H1 (cell line): ENCODE measurements at regions not wholly inside any gene's neighbourhood (a gene's known extent, or its start where the extent isn't known, plus 50 kb on each side); places are given as distances from the start of the nearest gene placed in this dataset.
A peak's percentile ranks its signal among the peaks of the same experiment; 100 is the strongest.

Experiments used
- CTCF ChIA-PET: fragments of 300-600 bp; sonication (Branson Sonifier 250); formaldehyde crosslinking; loops from one replicate; lab custom pipeline; 2021; ENCODE audit not compliant: partially characterized antibody; lab: Charles Lee
- POLR2A ChIA-PET: fragments of 300-600 bp; sonication (Branson Sonifier 250); formaldehyde crosslinking; loops from one replicate; lab custom pipeline; 2021; ENCODE audit warnings: inconsistent platforms; ENCODE audit not compliant: partially characterized antibody; lab: Charles Lee
- DNase-seq, 2 experiments: peaks; one replicate each; pipeline versions ENCODE4 v3.0.0 to v3.0.0-alpha.2; 2010 to 2022; ENCODE audit warnings: low spot score in 2 of 2, low read depth in 1 of 2, mixed read lengths in 1 of 2
- FAIRE-seq: peaks from 2 replicates; lab custom pipeline; 2011; peaks lifted over from hg19 to GRCh38; lab: Jason Lieb, UNC
- H2AFZ ChIP-seq: 2 replicates; pipeline ENCODE4 v1.8.1; 2012; ENCODE audit warnings: low read length, inconsistent platforms
- H2AK5ac ChIP-seq: 2 replicates; pipeline ENCODE4 v1.6.1; 2013; ENCODE audit warnings: low read depth, low read length
- H2BK120ac ChIP-seq: replicated peaks from 2 replicates; pipeline ENCODE3; 2013; ENCODE audit warnings: low read depth, low read length, inconsistent platforms
- H2BK12ac ChIP-seq: 2 replicates; pipeline ENCODE4 v1.6.1; 2013; ENCODE audit warnings: low read depth, low read length
- H2BK15ac ChIP-seq: 2 replicates; pipeline ENCODE4 v1.6.1; 2013; ENCODE audit warnings: low read length
- H2BK20ac ChIP-seq: 2 replicates; pipeline ENCODE4 v1.6.1; 2013; ENCODE audit warnings: low read length
- H2BK5ac ChIP-seq: 2 replicates; pipeline ENCODE4 v1.6.1; 2013; ENCODE audit warnings: low read depth, low read length
- H3K14ac ChIP-seq: 2 replicates; pipeline ENCODE4 v1.6.1; 2013; ENCODE audit warnings: inconsistent platforms; ENCODE audit not compliant: insufficient read length
- H3K18ac ChIP-seq: 2 replicates; pipeline ENCODE4 v1.6.1; 2013; ENCODE audit warnings: low read length; ENCODE audit errors: extremely low read depth
- H3K23ac ChIP-seq: 2 replicates; pipeline ENCODE4 v1.6.1; 2013; ENCODE audit warnings: inconsistent platforms; ENCODE audit not compliant: insufficient read length
- H3K23me2 ChIP-seq: 2 replicates; pipeline ENCODE4 v1.6.1; 2013; ENCODE audit warnings: low read depth, low read length
- H3K27ac ChIP-seq: 2 replicates; pipeline ENCODE4 v1.6.1; 2011; ENCODE audit warnings: low read depth, low read length, inconsistent platforms
- H3K27me3 ChIP-seq, 4 experiments: replicated peaks in 1 of 4; 1 replicate in 1 of 4; 2 replicates in 3 of 4; pipeline versions ENCODE4 v1.6.1 to v1.8.1; 2011 to 2013; ENCODE audit warnings: low read length in 3 of 4, mild to moderate bottlenecking in 3 of 4, inconsistent platforms in 2 of 4, mixed read lengths in 2 of 4, moderate library complexity in 1 of 4; ENCODE audit not compliant: control insufficient read depth in 3 of 4, insufficient read depth in 3 of 4; ENCODE audit errors: extremely low read depth in 1 of 4
- H3K36me3 ChIP-seq, 4 experiments: 2 replicates each; pipeline versions ENCODE4 v1.6.1 to v1.8.1; 2011 to 2013; ENCODE audit warnings: mild to moderate bottlenecking in 4 of 4, low read length in 3 of 4, moderate library complexity in 2 of 4, control low read depth in 1 of 4, inconsistent platforms in 1 of 4; ENCODE audit not compliant: insufficient read depth in 4 of 4, control insufficient read depth in 2 of 4
- H3K4ac ChIP-seq: replicated peaks from 2 replicates; pipeline ENCODE3; 2013; ENCODE audit warnings: low read length, low read depth, mixed read lengths, inconsistent platforms; ENCODE audit not compliant: insufficient read length
- H3K4me1 ChIP-seq, 4 experiments: replicated peaks in 1 of 4; 1 replicate in 1 of 4; 2 replicates in 3 of 4; pipeline versions ENCODE4 v1.6.1 to v1.8.1; 2011 to 2013; ENCODE audit warnings: low read length in 3 of 4, inconsistent platforms in 2 of 4, mixed read lengths in 1 of 4; ENCODE audit not compliant: insufficient read depth in 4 of 4, control insufficient read depth in 3 of 4
- H3K4me2 ChIP-seq, 2 experiments: 2 replicates each; pipeline versions ENCODE4 v1.6.1 to v1.8.1; 2011 to 2013; ENCODE audit warnings: low read depth in 2 of 2, low read length in 2 of 2, control low read depth in 1 of 2, inconsistent platforms in 1 of 2, mild to moderate bottlenecking in 1 of 2; ENCODE audit not compliant: insufficient read depth in 1 of 2
- H3K4me3 ChIP-seq, 4 experiments: fragments of 200-600, 300-600 bp in 1 of 4; sonication (generic), shearing (Covaris generic), sonication (Bioruptor Twin) in 1 of 4; 2 replicates each; pipeline versions ENCODE4 v1.5.1 to v1.8.1; 2011 to 2016; ENCODE audit warnings: low read length in 4 of 4, low read depth in 3 of 4, control low read depth in 2 of 4, inconsistent platforms in 2 of 4, mild to moderate bottlenecking in 2 of 4, mixed read lengths in 1 of 4, moderate library complexity in 1 of 4; ENCODE audit not compliant: insufficient read depth in 2 of 4; ENCODE audit errors: extremely low read depth in 1 of 4
- H3K56ac ChIP-seq: replicated peaks from 2 replicates; pipeline ENCODE3; 2013; ENCODE audit warnings: low read depth, mild to moderate bottlenecking, mixed read lengths, low read length, inconsistent platforms; ENCODE audit not compliant: insufficient read length
- H3K79me1 ChIP-seq: 2 replicates; pipeline ENCODE4 v1.6.1; 2013; ENCODE audit warnings: low read depth, low read length, control low read depth
- H3K79me2 ChIP-seq, 2 experiments: 2 replicates each; pipeline versions ENCODE4 v1.6.1 to v1.8.1; 2012 to 2013; ENCODE audit warnings: low read length in 2 of 2, mild to moderate bottlenecking in 2 of 2, inconsistent platforms in 1 of 2; ENCODE audit not compliant: insufficient read depth in 2 of 2, control insufficient read depth in 1 of 2
- H3K9ac ChIP-seq, 4 experiments: replicated peaks in 1 of 4; 1 replicate in 1 of 4; 2 replicates in 3 of 4; pipeline versions ENCODE4 v1.6.1 to v1.8.1; 2011 to 2013; ENCODE audit warnings: low read depth in 3 of 4, low read length in 3 of 4, control low read depth in 2 of 4, mild to moderate bottlenecking in 2 of 4, moderate library complexity in 2 of 4, inconsistent platforms in 1 of 4; ENCODE audit errors: extremely low read depth in 1 of 4
- H3K9me3 ChIP-seq, 2 experiments: 2 replicates each; pipeline versions ENCODE4 v1.6.1 to v1.8.1; 2012 to 2013; ENCODE audit warnings: mild to moderate bottlenecking in 2 of 2, moderate library complexity in 2 of 2, control low read depth in 1 of 2, inconsistent platforms in 1 of 2, low read depth in 1 of 2, low read length in 1 of 2, mixed read lengths in 1 of 2; ENCODE audit not compliant: insufficient read depth in 2 of 2
- H4K20me1 ChIP-seq, 2 experiments: replicated peaks in 1 of 2; 2 replicates each; pipeline versions ENCODE3 to v1.8.1; 2011 to 2013; ENCODE audit warnings: inconsistent platforms in 2 of 2, low read length in 2 of 2, mild to moderate bottlenecking in 1 of 2; ENCODE audit not compliant: insufficient read depth in 2 of 2, control insufficient read depth in 1 of 2
- H4K5ac ChIP-seq: 2 replicates; pipeline ENCODE4 v1.6.1; 2013; ENCODE audit warnings: low read length, low read depth, mixed read lengths, inconsistent platforms; ENCODE audit not compliant: insufficient read length
- H4K8ac ChIP-seq: 2 replicates; pipeline ENCODE4 v1.8.0; 2013; ENCODE audit warnings: mild to moderate bottlenecking, moderate library complexity, low read length, inconsistent platforms; ENCODE audit not compliant: insufficient read depth; ENCODE audit errors: extremely low read depth
- H4K91ac ChIP-seq: replicated peaks from 2 replicates; pipeline ENCODE3; 2013; ENCODE audit warnings: low read length, mixed read lengths, inconsistent platforms; ENCODE audit not compliant: insufficient read length
- ATF2 ChIP-seq: IDR thresholded peaks from 2 replicates; pipeline ENCODE4 v1.6.1; 2012; ENCODE audit warnings: low read length, inconsistent platforms
- BCL11A ChIP-seq, 2 experiments: IDR thresholded peaks; one replicate each; pipeline ENCODE4 v1.6.1; 2011; ENCODE audit warnings: low read depth in 2 of 2, low read length in 2 of 2, mild to moderate bottlenecking in 2 of 2
- EGR1 ChIP-seq: IDR thresholded peaks from 2 replicates; pipeline ENCODE4 v1.6.1; 2011; ENCODE audit warnings: low read depth, low read length, borderline replicate concordance
- JUND ChIP-seq: IDR thresholded peaks from 2 replicates; pipeline ENCODE4 v1.6.1; 2011; ENCODE audit warnings: mild to moderate bottlenecking, improper control_type of control experiment, low read length
- MAX ChIP-seq: IDR thresholded peaks from 2 replicates; pipeline ENCODE4 v1.6.1; 2012; ENCODE audit warnings: inconsistent platforms
- NANOG ChIP-seq: IDR thresholded peaks from 2 replicates; pipeline ENCODE4 v1.6.1; 2011; ENCODE audit warnings: low read length, low read depth, mild to moderate bottlenecking, inconsistent platforms; ENCODE audit not compliant: insufficient read depth, poor library complexity, severe bottlenecking
- PHF8 ChIP-seq: fragments of 200-600 bp; sonication (generic); conservative IDR thresholded peaks from 2 replicates; pipeline ENCODE4 v1.7.1; 2012; ENCODE audit warnings: low read depth, mild to moderate bottlenecking, inconsistent platforms, low read length, moderate library complexity
- POU5F1 ChIP-seq: IDR thresholded peaks from 2 replicates; pipeline ENCODE4 v1.6.1; 2011; ENCODE audit warnings: low read depth, mild to moderate bottlenecking, low read length, moderate library complexity
- RAD21 ChIP-seq, 2 experiments: IDR thresholded peaks in 1 of 2; conservative IDR thresholded peaks in 1 of 2; 2 replicates each; pipeline ENCODE4 v1.6.1; 2011; ENCODE audit warnings: low read depth in 2 of 2, low read length in 2 of 2, improper control_type of control experiment in 1 of 2, inconsistent platforms in 1 of 2, mild to moderate bottlenecking in 1 of 2, moderate library complexity in 1 of 2
- SIN3A ChIP-seq, 2 experiments: IDR thresholded peaks in 1 of 2; conservative IDR thresholded peaks in 1 of 2; 2 replicates each; pipeline ENCODE4 v1.6.1; 2011 to 2012; ENCODE audit warnings: low read length in 2 of 2, improper control_type of control experiment in 1 of 2, low read depth in 1 of 2, mild to moderate bottlenecking in 1 of 2
- WGBS, 2 experiments: shearing (Covaris generic) in 1 of 2; methylation state at CpG; one replicate each; pipeline versions ENCODE4 v1.1.6 to v1.1.7; 2013 to 2015; ENCODE audit warnings: low lambda C conversion rate in 2 of 2, mixed read lengths in 2 of 2, inconsistent platforms in 1 of 2, low coverage in 1 of 2, missing lambda C conversion rate in 1 of 2; ENCODE audit not compliant: insufficient replicate concordance in 2 of 2, insufficient coverage in 1 of 2, insufficient read length in 1 of 2; ENCODE audit errors: extremely low coverage in 1 of 2, missing lambda C conversion rate in 1 of 2; 5-methylcytosine and 5-hydroxymethylcytosine counted together
- TF ChIP-seq, protein P1 (sequence below): IDR thresholded peaks from 2 replicates; pipeline ENCODE4 v1.6.1; 2011; ENCODE audit warnings: low read length, improper control_type of control experiment

DNA sequence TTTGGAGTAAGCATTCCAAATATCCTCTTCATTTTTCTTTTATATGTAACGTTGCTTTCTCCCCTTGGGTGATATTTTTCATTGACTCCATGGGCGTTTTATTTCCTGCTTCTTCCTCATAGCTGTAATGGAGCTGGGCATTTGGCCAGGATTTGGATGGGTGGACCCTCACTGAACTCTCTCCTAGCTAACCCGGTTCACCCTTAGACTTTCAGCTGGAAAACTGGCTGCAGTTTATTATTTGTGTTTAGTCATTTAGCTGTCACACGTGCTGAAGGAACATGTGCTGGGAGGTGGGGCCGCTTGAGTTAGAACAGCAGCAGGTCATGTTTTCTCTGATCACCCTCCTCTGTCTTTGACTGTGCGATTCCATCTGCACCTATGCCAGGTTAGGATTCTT, 407.6 kb downstream of the ZIC1 start:
- H3K27ac ChIP-seq, result no peak overlapping the region
- H2BK120ac ChIP-seq, result no peak overlapping the region
- H4K20me1 ChIP-seq, result no peaks in the 10 kb centered on the region
- no peak overlapping the region for H4K5ac ChIP-seq
- no peak overlapping the region for H2AK5ac ChIP-seq
- ChIA-PET POLR2A (no interaction called here), CTCF (no interaction called here)
- H3K79me2 ChIP-seq, result no peaks in the 10 kb centered on the region
- no peak for DNase-seq
- H3K4ac ChIP-seq, result no peak overlapping the region
- H3K18ac ChIP-seq, result no peak overlapping the region
- no peaks in the 10 kb centered on the region for H3K27me3 ChIP-seq
- no peak overlapping the region for H2BK15ac ChIP-seq
- no peaks in the 10 kb centered on the region for H3K23me2 ChIP-seq
- no peak overlapping the region for H2BK12ac ChIP-seq
- H4K8ac ChIP-seq, result no peak overlapping the region
- no peak overlapping the region for H2BK20ac ChIP-seq
- H3K79me1 ChIP-seq, result no peaks in the 10 kb centered on the region
- H4K91ac ChIP-seq, result no peak overlapping the region
- no peak overlapping the region for H3K14ac ChIP-seq
- H2AFZ ChIP-seq, result peak overlapping the region; percentile 89; the same call in 1 of the 2 replicates
- no peak overlapping the region for H3K9ac ChIP-seq
- H3K36me3 ChIP-seq, result no peaks in the 10 kb centered on the region
- H3K23ac ChIP-seq, result no peak overlapping the region
- H3K4me2 ChIP-seq, result no peak overlapping the region
- no peak for FAIRE-seq
- no peak overlapping the region for H2BK5ac ChIP-seq
- H3K4me3 ChIP-seq, result no peak overlapping the region
- H3K4me1 ChIP-seq, result no peaks in the 10 kb centered on the region
- H3K56ac ChIP-seq, result no peak overlapping the region
- 83% methylated on average over 6 of the region's 6 CpGs; no CpG with 5 or more reads in 1 of the 2 experiments for WGBS, 2 experiments
- no peaks in the 10 kb centered on the region for H3K9me3 ChIP-seq
- TF ChIP-seq RAD21 (IDR thresholded peaks at IDR 0.05 in 1 of 2, conservative IDR thresholded peaks at IDR 0.05 in 1 of 2; ENCODE audit: low read depth in 2 of 2, low read length in 2 of 2), result no peak
- TF ChIP-seq EGR1, result no peak
- no peak for TF ChIP-seq SIN3A (conservative IDR thresholded peaks at IDR 0.05 in 1 of 2, IDR thresholded peaks at IDR 0.05 in 1 of 2; ENCODE audit: low read depth in 1 of 2, low read length in 2 of 2)
- TF ChIP-seq NANOG, result no peak
- TF ChIP-seq PHF8, result no peak
- TF ChIP-seq ATF2, result no peak
- no peak for TF ChIP-seq MAX
- no peak for TF ChIP-seq BCL11A (IDR thresholded peaks at IDR 0.05; ENCODE audit: low read depth in 2 of 2, low read length in 2 of 2)
- TF ChIP-seq, protein P1, sequence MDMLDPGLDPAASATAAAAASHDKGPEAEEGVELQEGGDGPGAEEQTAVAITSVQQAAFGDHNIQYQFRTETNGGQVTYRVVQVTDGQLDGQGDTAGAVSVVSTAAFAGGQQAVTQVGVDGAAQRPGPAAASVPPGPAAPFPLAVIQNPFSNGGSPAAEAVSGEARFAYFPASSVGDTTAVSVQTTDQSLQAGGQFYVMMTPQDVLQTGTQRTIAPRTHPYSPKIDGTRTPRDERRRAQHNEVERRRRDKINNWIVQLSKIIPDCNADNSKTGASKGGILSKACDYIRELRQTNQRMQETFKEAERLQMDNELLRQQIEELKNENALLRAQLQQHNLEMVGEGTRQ, result no peak
- no peak for TF ChIP-seq POU5F1
- no peak for TF ChIP-seq JUND
